CD14-positive monocyte (primary cell): ENCODE measurements at regions not wholly inside any gene's neighbourhood (a gene's known extent, or its start where the extent isn't known, plus 50 kb on each side); places are given as distances from the start of the nearest gene placed in this dataset.

ENCODE experiments used
- DNase-seq, 3 donors: peaks; one replicate each; pipeline ENCODE4 v3.0.0-alpha.2; 2011 to 2022
- H2AFZ ChIP-seq: 2 replicates; pipeline ENCODE4 v1.6.0; 2012; ENCODE audit warnings: mild to moderate bottlenecking, low read depth, low read length, inconsistent platforms; ENCODE audit not compliant: insufficient read depth, poor library complexity, severe bottlenecking
- H3K27ac ChIP-seq, 2 donors: 1 replicate in 1 of 2; 2 replicates in 1 of 2; pipeline ENCODE4 v1.5.1; 2012 to 2013; ENCODE audit warnings: low read length in 2 of 2, control low read depth in 1 of 2, inconsistent platforms in 1 of 2, low read depth in 1 of 2, mild to moderate bottlenecking in 1 of 2
- H3K27me3 ChIP-seq, 2 donors: one replicate each; pipeline versions ENCODE4 v1.6.0 to v1.6.1; 2011 to 2013; ENCODE audit warnings: low read length in 2 of 2; ENCODE audit not compliant: control insufficient read depth in 2 of 2, insufficient read depth in 2 of 2
- H3K36me3 ChIP-seq, 2 donors: replicated peaks in 1 of 2; 1 replicate in 1 of 2; 2 replicates in 1 of 2; pipeline versions ENCODE4 v1.5.1 to v1.6.1; 2012 to 2013; ENCODE audit warnings: low read length in 2 of 2, control low read depth in 1 of 2, inconsistent platforms in 1 of 2, mild to moderate bottlenecking in 1 of 2; ENCODE audit not compliant: insufficient read depth in 2 of 2, control insufficient read depth in 1 of 2
- H3K4me1 ChIP-seq, 2 donors: 1 replicate in 1 of 2; 2 replicates in 1 of 2; pipeline versions ENCODE4 v1.5.1 to v1.6.1; 2012 to 2013; ENCODE audit warnings: low read length in 2 of 2, control low read depth in 1 of 2, inconsistent platforms in 1 of 2, mild to moderate bottlenecking in 1 of 2, moderate library complexity in 1 of 2; ENCODE audit not compliant: insufficient read depth in 2 of 2, control insufficient read depth in 1 of 2
- H3K4me2 ChIP-seq: replicated peaks from 2 replicates; pipeline ENCODE3; 2012; ENCODE audit warnings: low read length, moderate library complexity, mild to moderate bottlenecking; ENCODE audit not compliant: poor library complexity, severe bottlenecking; ENCODE audit errors: extremely low read depth
- H3K4me3 ChIP-seq, 3 experiments: fragments of 200-600 bp in 1 of 3; sonication (generic) in 1 of 3; replicated peaks in 1 of 3; 1 replicate in 2 of 3; 2 replicates in 1 of 3; pipeline ENCODE4 v1.5.1; 2011 to 2013; ENCODE audit warnings: low read length in 3 of 3, mild to moderate bottlenecking in 3 of 3, control low read depth in 2 of 3, low read depth in 2 of 3, inconsistent platforms in 1 of 3, moderate library complexity in 1 of 3
- H3K79me2 ChIP-seq: 2 replicates; pipeline ENCODE4 v1.6.0; 2012; ENCODE audit warnings: mild to moderate bottlenecking, control low read depth, inconsistent platforms, low read length, moderate library complexity; ENCODE audit not compliant: insufficient read depth
- H3K9ac ChIP-seq: 2 replicates; pipeline ENCODE4 v1.6.0; 2017; ENCODE audit warnings: low read length, mild to moderate bottlenecking; ENCODE audit not compliant: insufficient read depth, poor library complexity, severe bottlenecking
- H3K9me3 ChIP-seq, 2 donors: replicated peaks in 1 of 2; 1 replicate in 1 of 2; 2 replicates in 1 of 2; pipeline versions ENCODE4 v1.5.1 to v1.6.1; 2012 to 2013; ENCODE audit warnings: low read length in 2 of 2, control low read depth in 1 of 2; ENCODE audit not compliant: control insufficient read depth in 1 of 2, insufficient read depth in 1 of 2
- H4K20me1 ChIP-seq: 2 replicates; pipeline ENCODE4 v1.6.0; 2012; ENCODE audit warnings: mild to moderate bottlenecking, low read length, control low read depth, moderate library complexity; ENCODE audit not compliant: insufficient read depth
- H3K27ac Mint-ChIP-seq, 7 donors: one replicate each; pipeline ENCODE4 v1.8.0; 2020; ENCODE audit warnings: mild to moderate bottlenecking in 7 of 7, mixed read lengths in 7 of 7, moderate library complexity in 6 of 7, inconsistent platforms in 2 of 7
- H3K27me3 Mint-ChIP-seq, 3 donors: one replicate each; pipeline ENCODE4 v1.8.0; 2021 to 2022; ENCODE audit warnings: low read depth in 3 of 3, mild to moderate bottlenecking in 3 of 3, mixed read lengths in 3 of 3, moderate library complexity in 3 of 3, inconsistent platforms in 1 of 3
- H3K36me3 Mint-ChIP-seq, 2 donors: one replicate each; pipeline ENCODE4 v1.8.0; 2020; ENCODE audit warnings: mixed read lengths in 2 of 2, inconsistent platforms in 1 of 2, mild to moderate bottlenecking in 1 of 2
- H3K4me1 Mint-ChIP-seq: one replicate; pipeline ENCODE4 v1.8.0; 2020; ENCODE audit warnings: mild to moderate bottlenecking, mixed read lengths
- H3K4me3 Mint-ChIP-seq, 2 donors: one replicate each; pipeline ENCODE4 v1.8.0; 2020; ENCODE audit warnings: mild to moderate bottlenecking in 2 of 2, mixed read lengths in 2 of 2, moderate library complexity in 1 of 2
- H3K9me3 Mint-ChIP-seq, 7 donors: one replicate each; pipeline ENCODE4 v1.8.0; 2020 to 2022; ENCODE audit warnings: mixed read lengths in 7 of 7, mild to moderate bottlenecking in 6 of 7, moderate library complexity in 6 of 7, inconsistent platforms in 2 of 7
- CTCF ChIP-seq: fragments of 200-600 bp; IDR thresholded peaks from one replicate; pipeline ENCODE4 v1.8.0; 2022; ENCODE audit warnings: antibody characterized with exemption, mild to moderate bottlenecking
- WGBS: methylation state at CpG from one replicate; pipeline ENCODE4 v1.1.5; 2013; ENCODE audit warnings: missing lambda C conversion rate; ENCODE audit not compliant: insufficient coverage; 5-methylcytosine and 5-hydroxymethylcytosine counted together
- intact Hi-C, 2 donors: fragments of 100-400 bp; cut with micrococcal nuclease; formaldehyde crosslinking; loops; one replicate each; pipeline versions ENCODE4 v1.15.0 to v1.15.1; 2023

DNA sequence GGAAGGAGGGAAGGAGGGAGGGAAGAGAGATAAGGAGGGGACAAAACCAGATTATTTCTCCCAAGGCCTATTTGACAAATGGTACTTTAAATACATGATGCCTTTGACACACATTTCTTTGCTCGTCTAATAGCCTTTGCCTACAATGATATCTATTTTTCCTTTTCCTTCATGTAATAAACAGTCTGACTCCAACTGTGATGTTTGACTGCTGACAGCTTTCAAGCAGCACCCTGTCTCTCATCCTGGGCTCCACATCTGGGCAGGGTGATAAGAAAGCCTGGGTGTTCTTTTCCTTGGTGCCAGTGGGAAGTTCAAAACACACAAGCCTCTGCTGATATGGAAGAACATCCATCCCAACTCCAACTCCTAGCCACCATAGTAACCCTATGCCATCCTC, 1277.7 kb upstream of the NXPH2 start:
- no peak overlapping the region for H3K4me2 ChIP-seq
- no peaks in the 10 kb centered on the region for H3K27me3 ChIP-seq
- no peaks in the 10 kb centered on the region for H3K36me3 Mint-ChIP-seq
- no peaks in the 10 kb centered on the region for H3K79me2 ChIP-seq
- no peaks in the 10 kb centered on the region for H3K4me1 Mint-ChIP-seq
- no peaks in the 10 kb centered on the region for H4K20me1 ChIP-seq
- H3K27me3 Mint-ChIP-seq, result peaks cover 0 to 2% (median 0%) of the 10 kb centered on the region in 3 donors
- no peak overlapping the region for H3K4me3 Mint-ChIP-seq
- H3K4me1 ChIP-seq, result no peaks in the 10 kb centered on the region
- TF ChIP-seq CTCF, result no peak
- WGBS, result 67% methylated on average over 1 of the region's 1 CpG
- intact Hi-C loops, result no loop called here
- H3K36me3 ChIP-seq, result no peaks in the 10 kb centered on the region
- no peak overlapping the region for H3K9ac ChIP-seq
- H3K27ac ChIP-seq, result no peak overlapping the region
- H2AFZ ChIP-seq, result no peak overlapping the region
- H3K9me3 Mint-ChIP-seq, result peaks cover 0 to 3% (median 2%) of the 10 kb centered on the region in 7 donors
- H3K27ac Mint-ChIP-seq, result no peak overlapping the region
- no peaks in the 10 kb centered on the region for H3K9me3 ChIP-seq
- DNase-seq, result no peak
- H3K4me3 ChIP-seq, result no peak overlapping the region

DNA sequence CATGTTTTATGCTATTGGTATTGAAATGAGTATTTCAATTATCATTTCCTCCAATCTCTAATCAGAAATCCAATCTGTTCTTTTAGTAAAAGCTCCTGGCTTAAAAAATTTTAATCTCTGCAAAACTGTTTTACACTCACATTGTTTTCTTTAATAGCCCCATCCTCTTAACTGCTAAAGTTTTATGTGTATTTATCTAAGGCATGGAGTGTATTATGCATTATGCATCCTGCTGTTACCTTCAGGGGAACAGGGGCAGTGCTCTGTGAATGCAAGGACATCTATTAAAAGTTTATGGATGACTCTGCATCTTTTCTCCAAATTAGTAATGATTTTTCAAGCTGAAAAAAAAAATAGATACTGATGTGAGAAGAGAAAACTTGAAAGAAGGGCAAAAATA, 1261.6 kb upstream of the NXPH2 start:
- H3K27ac ChIP-seq, result no peak overlapping the region
- Mint-ChIP-seq H3K36me3 (no peaks in the 10 kb centered on the region), H3K4me3 (no peak overlapping the region), H3K9me3 (peaks cover 0 to 11% (median 3%) of the 10 kb centered on the region in 7 donors), H3K4me1 (no peaks in the 10 kb centered on the region), H3K27me3 (no peaks in the 10 kb centered on the region), H3K27ac (no peak overlapping the region)
- no peaks in the 10 kb centered on the region for H4K20me1 ChIP-seq
- no peak overlapping the region for H3K4me2 ChIP-seq
- no peak overlapping the region for H3K9ac ChIP-seq
- no peak for DNase-seq
- intact Hi-C loops, result no loop called here
- H3K27me3 ChIP-seq, result no peaks in the 10 kb centered on the region
- H3K79me2 ChIP-seq, result no peaks in the 10 kb centered on the region
- no peak overlapping the region for H3K4me3 ChIP-seq
- no peaks in the 10 kb centered on the region for H3K4me1 ChIP-seq
- no peaks in the 10 kb centered on the region for H3K36me3 ChIP-seq
- H3K9me3 ChIP-seq, result peaks cover 5 to 8% of the 10 kb centered on the region in 2 donors
- TF ChIP-seq CTCF, result no peak
- H2AFZ ChIP-seq, result no peak overlapping the region
